HG03439 (cell line): ENCODE measurements at regions not wholly inside any gene's neighbourhood (a gene's known extent, or its start where the extent isn't known, plus 50 kb on each side); places are given as distances from the start of the nearest gene placed in this dataset.

Experiments used
- ATAC-seq: cut with Tn5 transposase; IDR thresholded peaks from one replicate; pipeline ENCODE4 v1.9.1; 2021; ENCODE audit warnings: mild to moderate bottlenecking, moderate library complexity; ENCODE audit not compliant: unreplicated experiment

DNA sequence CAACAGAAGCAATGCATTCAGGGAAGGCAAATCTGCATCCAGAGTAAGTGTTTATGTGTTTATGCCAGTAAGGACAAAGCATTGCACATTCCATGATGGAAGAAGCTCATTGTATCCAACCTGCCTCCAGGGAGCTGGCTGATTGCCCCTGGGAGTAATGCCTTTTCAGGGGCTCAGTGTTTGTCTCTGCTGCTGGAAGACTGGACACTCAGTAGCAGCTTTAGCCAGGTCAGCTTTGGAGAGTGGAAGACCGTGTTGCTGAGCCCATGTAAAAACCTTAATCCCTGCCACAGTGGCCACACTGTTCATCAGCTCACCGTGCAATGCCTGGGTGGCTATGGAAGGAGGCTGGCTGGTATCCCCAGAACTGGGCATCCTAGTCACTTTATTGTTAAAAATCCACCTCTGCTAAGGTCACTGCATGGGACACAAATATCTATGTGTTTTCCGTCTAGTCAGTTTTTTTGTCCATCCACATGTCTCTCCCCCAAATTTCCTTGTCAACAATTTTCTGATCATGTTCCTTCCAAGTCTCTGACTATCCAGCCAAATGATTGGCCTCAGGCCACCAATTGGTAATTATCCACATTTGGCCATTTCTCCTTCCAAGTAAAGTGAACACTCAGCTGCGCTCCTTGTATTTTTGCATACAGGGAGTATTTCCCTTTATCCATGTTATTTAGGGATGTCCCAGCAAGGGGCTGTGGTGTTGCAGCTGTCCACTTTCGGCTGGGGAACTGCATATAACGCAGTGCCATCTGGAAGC, 2044.5 kb upstream of the AGA start:
- no peak for ATAC-seq

DNA sequence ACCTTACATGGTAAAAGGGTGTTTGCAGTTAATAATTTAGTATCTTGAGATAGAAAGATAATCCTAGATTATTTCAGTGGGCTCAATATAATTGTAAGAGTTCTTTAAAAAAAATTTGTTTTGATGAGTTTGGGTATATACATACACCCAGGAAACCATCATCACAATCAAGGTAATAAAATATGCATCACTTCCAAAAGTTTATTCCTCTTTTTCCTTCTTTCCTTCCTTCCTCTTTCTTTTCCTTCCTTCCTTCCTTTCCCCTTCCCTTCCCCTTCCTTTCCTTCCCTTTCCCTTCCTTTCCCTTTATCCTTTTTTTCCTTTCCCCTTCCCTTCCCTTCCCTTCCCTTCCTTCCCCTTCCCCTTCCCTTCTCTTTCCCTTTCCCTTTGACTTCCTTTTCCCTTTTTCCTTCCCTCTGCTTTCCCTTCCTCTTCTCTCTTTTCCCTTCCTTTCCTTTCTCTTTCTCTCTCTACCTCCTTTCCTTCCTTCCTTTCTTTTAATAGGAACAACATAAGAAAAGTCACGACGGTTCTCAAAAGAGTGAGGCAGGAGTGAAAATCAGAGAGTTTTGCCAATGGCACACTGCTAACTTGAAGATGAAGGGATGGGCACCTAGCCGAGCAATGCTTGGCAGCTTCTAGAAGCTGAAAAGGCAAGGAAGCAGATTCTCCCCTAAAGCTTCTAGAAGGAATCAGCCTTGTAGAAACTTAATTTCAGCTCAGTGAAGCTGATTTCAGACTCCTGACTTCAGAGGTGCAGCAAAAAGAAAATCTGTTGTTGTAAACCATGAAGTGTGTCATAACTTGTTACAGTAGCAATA, 2050.2 kb upstream of the AGA start:
- ATAC-seq: no peak

DNA sequence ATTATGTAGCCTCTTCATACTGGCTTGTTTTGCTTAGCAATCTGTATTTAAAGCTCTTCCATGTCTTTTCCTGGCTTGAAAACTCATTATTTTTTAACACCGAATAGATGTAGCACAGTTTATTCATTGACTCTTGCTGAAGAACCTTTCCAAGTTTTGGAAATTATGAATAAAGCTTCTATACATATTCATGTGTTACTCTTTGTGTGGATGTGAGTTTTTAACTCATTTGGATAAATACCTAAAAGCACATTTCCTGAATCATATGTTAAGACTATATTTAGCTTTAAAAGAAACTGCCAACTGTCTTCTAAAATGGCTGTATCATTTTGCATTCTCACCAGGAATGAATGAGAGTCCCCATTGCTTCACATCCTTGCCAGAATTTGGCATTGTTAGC, 2061.7 kb upstream of the AGA start:
- ATAC-seq: no peak

DNA sequence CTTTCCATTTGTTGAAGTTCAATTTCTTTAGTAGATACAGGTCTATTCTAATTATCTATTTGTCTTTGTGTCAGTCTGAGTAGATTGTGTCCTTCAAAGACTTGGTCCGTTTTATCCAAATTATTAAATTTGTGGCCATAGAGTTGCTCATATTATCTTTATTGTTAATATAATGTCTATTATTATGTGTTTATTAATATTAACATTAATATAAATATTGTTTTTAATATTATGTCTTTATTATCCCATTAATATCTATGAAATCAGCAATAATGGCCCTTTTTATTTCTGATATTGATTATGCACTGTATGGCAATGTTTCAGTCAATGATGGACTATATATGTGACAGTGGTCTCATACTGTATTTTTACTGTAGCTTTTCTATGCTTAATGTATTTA, 2067.3 kb upstream of the AGA start:
- ATAC-seq: no peak

DNA sequence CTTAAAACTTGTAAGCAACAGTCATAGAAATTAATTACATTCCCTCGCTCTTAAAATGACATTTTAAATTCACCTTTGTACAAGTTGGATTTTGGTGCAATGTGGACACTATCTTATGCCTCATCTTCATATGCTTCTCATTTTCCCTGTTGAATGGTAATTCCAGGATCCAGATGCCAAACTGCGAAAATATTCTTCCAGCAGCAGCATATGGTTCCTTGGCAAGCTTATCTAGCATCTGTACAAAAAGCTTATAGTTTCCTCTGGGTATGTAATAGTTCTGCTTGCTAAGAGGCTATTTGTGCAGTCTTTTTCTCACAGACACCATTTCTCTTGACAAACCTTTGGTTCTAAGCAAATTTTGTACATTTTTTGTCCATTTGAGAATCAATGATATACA, 2079.7 kb upstream of the AGA start:
- no peak for ATAC-seq

DNA sequence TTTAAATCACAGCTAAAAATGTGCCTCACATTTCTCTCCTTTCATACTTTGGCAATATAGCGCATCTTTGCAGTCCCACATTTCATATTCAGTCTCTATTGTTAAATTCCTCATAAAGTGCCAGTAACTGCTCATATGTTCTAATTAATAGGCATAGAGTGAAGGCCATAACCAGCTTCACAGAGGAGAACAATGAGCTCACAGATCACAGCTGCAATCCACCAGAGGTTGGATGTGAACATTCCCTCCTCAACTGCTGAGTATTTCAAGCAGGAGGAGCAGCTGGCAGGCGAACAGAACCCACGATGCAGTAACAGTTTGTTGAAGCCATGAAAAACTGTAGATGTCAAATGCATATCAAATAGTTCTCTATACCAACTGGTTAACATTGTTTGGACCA, 2088.7 kb upstream of the AGA start:
- no peak for ATAC-seq

DNA sequence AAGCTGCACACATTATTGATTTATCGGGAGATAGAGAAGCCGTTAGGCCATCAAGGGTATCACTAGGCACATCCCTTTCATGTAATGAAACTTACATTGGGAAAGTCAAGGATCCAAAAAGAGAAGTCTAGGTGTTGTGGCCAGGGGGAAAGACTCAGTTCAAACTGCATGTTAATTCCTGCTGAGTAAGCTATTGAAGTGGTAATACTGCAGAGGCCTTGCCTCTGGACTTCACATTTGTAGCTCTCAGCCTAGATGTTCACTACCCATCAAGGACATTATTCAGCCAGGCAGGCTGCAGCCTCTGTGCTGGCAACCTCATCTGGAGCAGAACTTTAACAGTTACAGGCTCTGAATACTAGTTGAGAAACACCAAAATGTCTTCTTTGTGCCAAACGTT, 2094.5 kb upstream of the AGA start:
- ATAC-seq: no peak

DNA sequence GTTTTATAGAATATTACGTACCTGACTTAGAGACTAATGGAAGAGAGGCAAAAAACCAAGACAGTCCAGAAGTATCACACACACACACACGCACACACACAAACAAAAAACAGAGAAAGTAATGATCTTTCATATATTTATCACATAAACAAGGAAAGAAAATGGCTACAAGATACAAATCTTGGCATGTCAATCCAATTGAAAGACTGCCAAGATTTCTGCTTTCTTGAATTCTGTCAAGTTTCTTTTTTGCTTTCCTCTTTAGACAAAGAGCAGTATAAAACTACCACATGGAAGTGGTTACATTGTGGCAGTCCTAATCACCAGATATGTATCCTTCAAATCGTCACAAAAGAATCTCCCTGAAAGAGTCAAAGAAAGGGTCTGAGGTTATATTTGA, 2097.4 kb upstream of the AGA start:
- no peak for ATAC-seq

DNA sequence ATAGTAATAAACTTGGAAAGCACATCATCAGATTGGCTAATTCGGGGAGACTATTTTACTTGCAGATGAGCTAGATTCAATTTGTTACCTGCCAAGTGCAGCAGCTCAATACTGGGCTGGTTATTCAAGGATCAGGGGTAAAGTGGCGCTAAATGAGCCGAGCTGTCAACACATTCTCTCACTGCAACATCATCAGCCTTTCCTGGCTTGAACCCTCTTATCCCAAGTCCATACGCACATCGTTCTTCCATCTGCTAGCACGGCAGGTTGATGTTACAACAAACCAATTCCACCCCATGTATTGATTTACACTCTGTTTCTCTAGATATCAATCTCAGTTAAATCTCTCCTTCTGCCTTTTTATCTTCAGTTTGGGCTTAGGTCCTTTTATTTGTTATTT, 2101.5 kb upstream of the AGA start:
- no peak for ATAC-seq

DNA sequence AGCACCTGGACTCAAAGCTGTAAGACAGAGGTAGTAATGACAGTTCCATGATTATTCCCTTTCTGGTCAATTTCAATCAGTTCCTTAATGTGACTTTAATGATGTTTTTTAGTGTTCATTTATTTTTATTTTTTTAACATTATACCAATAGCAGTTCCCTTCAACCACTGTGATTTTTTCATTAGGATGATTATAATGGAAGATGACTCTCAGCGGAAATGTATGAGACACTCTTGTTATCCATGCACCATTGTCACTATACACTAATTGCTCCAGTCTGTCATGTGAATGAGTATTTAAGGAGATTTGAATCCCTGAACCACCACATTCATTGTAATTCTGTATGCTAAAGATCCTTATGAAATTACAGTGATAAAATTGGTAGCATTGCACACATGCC, 2102.3 kb upstream of the AGA start:
- ATAC-seq: no peak

DNA sequence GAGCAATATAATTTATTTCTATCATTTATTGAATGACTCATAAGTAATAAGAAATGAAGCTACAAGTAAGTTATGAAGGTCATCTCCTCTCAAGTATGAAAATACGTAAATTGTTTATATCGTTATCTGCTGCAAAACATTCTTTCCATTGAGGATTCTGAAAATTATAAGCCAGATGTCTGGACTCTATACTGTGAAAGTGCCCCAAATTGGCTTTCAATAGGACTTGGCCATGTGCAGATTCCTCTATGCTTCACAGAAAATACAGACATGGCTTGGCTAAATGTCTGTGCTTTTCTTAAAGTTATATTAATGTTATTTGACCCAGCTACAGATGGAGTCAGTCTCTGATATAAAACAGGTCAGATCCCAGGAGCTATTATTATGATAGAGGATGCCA, 2109.9 kb upstream of the AGA start:
- no peak for ATAC-seq

DNA sequence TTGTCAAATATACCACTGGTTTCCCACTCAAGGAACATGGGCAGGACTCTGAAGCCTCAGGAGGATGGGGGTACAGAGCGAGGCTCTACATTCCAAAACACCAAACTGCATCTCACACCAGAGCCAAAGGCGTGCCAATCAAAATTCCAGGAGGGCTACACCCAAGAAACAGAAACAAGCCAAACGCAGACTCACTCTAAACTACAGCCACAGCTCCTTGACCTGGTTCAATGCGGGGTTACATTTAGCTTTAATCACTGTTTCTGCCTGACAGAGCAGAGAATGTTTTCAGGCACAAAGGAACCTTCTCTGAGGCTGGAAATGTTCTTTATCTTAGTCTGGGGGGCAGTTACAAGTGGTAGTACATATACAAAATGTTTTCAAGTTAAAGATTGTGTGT, 2121.5 kb upstream of the AGA start:
- no peak for ATAC-seq

DNA sequence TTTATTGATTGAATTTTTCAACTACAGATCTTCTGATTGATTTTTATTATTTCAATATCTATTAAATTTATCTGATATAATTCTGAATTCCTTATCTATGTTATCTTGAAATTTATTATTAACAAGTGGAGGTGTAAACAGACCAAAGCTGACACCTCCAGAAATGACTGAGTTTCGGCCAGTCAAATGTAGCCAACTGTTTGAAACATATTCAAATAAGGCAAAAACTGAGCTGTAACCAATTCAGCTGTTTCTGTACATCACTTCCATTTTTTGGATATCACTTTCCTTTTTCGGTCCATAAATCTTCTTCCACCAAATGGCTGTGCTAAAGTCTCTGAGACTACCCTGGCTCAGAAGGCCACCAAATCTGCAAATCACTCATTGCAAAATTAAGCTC, 2127.3 kb upstream of the AGA start:
- ATAC-seq: no peak

DNA sequence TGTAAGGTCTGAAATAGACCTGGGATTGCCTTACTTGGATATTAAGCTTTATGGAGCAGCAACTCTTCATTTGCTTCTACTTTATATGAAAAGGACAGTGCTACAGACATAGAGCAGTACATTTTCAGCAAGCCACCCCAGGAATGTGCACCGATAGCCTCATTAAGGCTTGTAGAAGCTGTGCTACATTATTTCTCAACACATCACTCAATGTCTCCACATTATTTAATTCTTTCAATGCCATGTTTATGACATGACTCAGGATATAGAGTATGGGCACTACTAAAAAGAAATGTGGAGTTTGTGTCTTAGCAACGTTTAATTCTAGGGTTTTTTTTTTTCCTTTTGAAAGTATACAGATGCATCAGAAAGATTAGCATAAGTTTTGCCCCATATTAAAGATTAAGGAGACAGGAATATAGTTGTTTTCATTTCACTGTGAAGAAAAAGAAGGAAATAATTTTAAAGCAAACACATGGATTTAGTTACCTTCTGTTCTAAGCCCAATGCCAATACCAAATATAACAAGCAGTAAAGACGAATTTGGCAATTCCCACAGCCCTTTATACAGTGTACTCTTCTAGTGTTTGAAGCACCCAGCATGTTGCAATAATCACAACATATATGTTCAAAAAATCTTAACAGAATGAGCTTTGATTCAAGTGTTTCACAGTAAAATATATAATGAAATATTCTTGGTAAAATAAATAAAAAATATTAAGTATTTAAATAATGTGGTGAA, 2140.1 kb upstream of the AGA start:
- no peak for ATAC-seq

DNA sequence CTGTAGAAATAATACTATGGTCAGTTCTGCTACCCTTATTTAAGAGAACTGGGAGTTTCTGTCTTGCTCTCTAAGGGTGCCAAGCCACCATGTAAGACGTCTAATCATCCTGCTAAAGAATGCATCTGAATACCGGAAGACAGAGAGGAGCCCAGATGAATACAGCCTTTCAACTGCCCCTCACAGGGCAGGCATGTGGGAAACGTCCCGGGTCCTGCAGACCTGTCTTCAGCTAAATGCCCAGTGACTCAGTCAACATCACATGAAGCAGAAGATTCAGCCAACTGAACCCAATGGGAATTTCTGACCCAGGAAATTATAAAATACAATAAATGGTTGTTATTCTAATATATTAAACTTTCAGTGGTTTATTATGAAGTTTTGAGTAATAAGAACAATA, 2141.0 kb upstream of the AGA start:
- no peak for ATAC-seq

DNA sequence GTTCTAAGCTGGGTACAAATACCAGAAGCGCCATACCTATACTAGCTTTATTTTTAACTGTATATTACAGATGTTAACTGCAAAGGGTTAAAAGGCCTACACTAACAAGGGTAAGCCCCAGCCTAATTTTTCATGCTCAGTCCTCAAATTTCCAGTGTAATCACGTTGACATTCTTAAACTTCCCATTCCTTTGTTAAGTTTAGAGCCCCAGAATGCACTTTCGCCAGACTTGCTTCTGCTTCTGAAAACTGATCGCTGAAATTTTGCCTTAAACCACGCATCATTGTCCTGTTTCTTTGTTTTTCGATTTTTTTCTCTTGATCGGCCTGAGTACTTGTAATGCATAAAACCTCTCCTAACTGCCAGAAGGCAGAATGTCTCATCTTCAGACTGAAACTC, 2141.9 kb upstream of the AGA start:
- no peak for ATAC-seq

DNA sequence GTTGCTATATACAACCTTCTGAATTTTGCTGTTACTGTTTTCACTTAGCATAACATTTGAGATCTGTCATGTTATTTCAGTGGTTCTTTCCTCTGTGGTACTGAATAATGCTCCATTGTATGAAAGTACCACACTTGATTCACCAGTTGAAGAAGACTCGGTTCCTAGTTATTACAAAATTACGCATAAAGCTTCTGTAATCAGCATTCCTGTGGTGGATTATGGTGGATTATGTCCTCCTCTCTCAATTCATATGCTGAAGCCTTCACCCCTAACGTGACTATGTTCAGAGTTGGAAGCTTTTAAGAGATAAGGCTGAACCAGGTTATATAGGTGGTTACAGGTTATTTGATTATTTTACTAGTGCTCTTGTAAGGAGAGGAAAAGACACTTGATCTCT, 2143.5 kb upstream of the AGA start:
- ATAC-seq: no peak

DNA sequence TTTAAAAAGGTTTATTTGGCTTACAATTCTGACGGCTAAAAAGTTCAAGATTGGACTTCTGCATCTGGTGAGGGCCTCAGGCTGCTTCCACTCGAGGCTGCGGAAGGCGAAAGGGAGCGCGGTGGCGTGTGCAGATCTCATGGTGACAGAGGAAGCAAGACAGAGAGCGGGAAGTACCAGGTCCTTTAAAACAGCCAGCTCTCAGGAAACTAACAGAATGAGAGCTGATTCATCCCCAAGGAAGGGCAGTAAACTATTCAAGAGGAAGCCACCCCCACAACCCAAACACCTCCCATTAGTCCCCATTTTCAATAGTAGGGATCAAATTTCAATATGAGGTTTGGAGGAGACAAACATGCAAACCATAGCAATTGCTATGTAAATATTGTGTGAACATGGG, 2144.2 kb upstream of the AGA start:
- ATAC-seq: no peak

DNA sequence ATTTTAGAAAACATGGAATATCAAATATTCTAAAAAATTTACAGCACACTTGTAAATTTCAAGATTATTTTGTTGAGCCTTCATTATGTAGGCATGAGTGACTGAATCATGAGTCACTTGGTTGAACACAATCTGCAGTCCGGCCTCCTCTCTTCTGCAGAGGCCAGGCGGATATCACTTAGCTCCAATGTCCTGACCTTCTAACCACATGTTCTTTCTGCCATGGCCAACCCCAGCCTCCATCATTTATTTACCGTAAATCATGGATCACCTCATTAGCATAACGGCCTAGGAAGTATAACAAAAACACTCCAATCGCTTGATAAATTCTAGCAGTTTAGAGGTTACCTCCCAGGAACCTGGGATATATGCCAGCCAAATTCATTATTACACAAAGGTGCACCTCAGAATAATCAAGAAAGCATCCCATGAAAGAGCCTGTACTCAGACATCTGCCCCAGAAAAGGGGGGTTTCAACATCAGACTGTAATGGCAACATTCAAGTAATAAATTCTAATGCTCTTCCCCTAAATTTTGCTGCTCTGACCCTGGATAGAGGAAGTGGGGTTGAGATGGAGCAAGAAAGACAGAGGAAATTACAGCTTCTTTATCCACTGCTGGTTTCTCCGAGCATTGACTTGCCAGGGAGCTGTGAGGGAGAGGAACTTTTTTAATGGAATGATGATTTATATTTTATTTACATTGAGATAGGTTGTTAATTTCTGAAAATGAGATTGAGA, 2153.6 kb upstream of the AGA start:
- ATAC-seq: no peak

DNA sequence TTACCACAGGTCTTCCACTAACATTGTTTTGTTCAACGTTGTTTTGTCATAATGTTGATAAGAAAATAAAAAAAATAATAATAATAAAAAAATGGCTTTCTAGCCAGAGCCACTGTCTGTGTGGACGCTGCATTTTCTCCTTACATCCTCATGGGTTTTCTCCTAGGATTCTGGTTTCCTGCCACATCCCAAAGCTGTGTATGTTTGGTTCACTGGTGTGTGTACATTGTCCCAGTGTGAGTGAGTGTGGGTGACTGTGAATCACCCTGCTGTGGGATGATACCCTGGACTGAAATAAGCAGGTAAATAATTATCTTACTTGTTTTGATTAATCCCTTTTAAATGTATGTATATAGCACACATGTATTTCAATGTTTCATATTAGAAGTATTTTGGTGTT, 2154.4 kb upstream of the AGA start:
- no peak for ATAC-seq

DNA sequence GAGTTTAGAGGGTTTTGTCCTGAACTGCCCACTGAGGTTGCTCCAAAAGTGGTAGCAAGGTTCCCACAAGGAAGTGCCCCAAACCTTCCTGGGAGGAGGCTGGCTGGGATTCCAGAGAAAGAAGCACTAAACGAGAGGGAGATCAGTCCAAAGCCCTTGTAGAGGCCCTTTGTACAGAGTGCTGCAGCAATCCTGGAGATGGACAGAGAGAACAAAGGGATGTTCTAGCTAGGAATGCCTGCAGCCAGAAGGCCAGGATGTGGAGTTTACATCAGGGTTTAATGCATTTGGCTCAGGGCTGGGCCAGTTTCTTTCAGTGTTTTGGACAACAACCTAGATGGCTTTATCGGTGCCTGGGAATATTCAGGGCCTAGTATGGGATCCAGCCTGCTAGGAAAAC, 2155.1 kb upstream of the AGA start:
- no peak for ATAC-seq
